GM23248 (cell line): ENCODE measurements at regions not wholly inside any gene's neighbourhood (a gene's known extent, or its start where the extent isn't known, plus 50 kb on each side); places are given as distances from the start of the nearest gene placed in this dataset.

Experiments
- DNase-seq: peaks from one replicate; pipeline ENCODE4 v3.0.0-alpha.2; 2015
- H2AFZ ChIP-seq: fragments of 200-600 bp; sonication (generic); 2 replicates; pipeline ENCODE4 v1.6.1; 2016; ENCODE audit warnings: antibody characterized with exemption
- H3F3A ChIP-seq: fragments of 200-600 bp; sonication (generic); 2 replicates; pipeline ENCODE4 v1.6.1; 2016; ENCODE audit warnings: mild to moderate bottlenecking, antibody characterized with exemption, mixed run types; ENCODE audit not compliant: insufficient read depth
- H3K27ac ChIP-seq: fragments of 200-600 bp; sonication (generic); 2 replicates; pipeline ENCODE4 v1.5.1; 2016; ENCODE audit warnings: mild to moderate bottlenecking
- H3K27me3 ChIP-seq: fragments of 200-600 bp; sonication (generic); replicated peaks from 2 replicates; pipeline ENCODE4 v1.6.1; 2016; ENCODE audit warnings: mild to moderate bottlenecking; ENCODE audit not compliant: insufficient read depth
- H3K36me3 ChIP-seq: fragments of 200-600 bp; sonication (generic); 2 replicates; pipeline ENCODE4 v1.6.1; 2016; ENCODE audit warnings: low read depth, mild to moderate bottlenecking
- H3K4me1 ChIP-seq: fragments of 200-600 bp; sonication (generic); 2 replicates; pipeline ENCODE4 v1.6.1; 2016; ENCODE audit warnings: mild to moderate bottlenecking; ENCODE audit not compliant: insufficient read depth
- H3K4me2 ChIP-seq: fragments of 200-600 bp; sonication (generic); one replicate; pipeline ENCODE4 v1.6.1; 2016; ENCODE audit warnings: mild to moderate bottlenecking; ENCODE audit not compliant: unreplicated experiment
- H3K4me3 ChIP-seq: fragments of 200-600 bp; sonication (generic); 2 replicates; pipeline ENCODE4 v1.5.1; 2016; ENCODE audit warnings: mild to moderate bottlenecking
- H3K79me2 ChIP-seq: fragments of 200-600 bp; sonication (generic); 2 replicates; pipeline ENCODE4 v1.6.1; 2016; ENCODE audit warnings: mild to moderate bottlenecking; ENCODE audit not compliant: insufficient read depth
- H3K9ac ChIP-seq: fragments of 200-600 bp; sonication (generic); 2 replicates; pipeline ENCODE4 v1.6.1; 2016; ENCODE audit warnings: mild to moderate bottlenecking
- H3K9me2 ChIP-seq: fragments of 200-600 bp; sonication (generic); 2 replicates; pipeline ENCODE4 v1.6.1; 2016; ENCODE audit warnings: mixed run types, mild to moderate bottlenecking, moderate library complexity; ENCODE audit not compliant: insufficient read depth
- H3K9me3 ChIP-seq: fragments of 200-600 bp; sonication (generic); one replicate; pipeline ENCODE4 v1.6.1; 2017; ENCODE audit warnings: low read depth
- H4K20me1 ChIP-seq: fragments of 200-600 bp; sonication (generic); 2 replicates; pipeline ENCODE4 v1.6.0; 2016; ENCODE audit not compliant: insufficient read depth
- EZH2 ChIP-seq: fragments of 200-600 bp; sonication (generic); IDR thresholded peaks from 2 replicates; pipeline ENCODE4 v1.6.1; 2018; ENCODE audit warnings: antibody characterized with exemption, mild to moderate bottlenecking; ENCODE audit not compliant: insufficient read depth, poor library complexity, severe bottlenecking
- EZH2phosphoT487 ChIP-seq: fragments of 200-600 bp; sonication (generic); IDR thresholded peaks from 2 replicates; pipeline ENCODE4 v1.6.1; 2018; ENCODE audit warnings: antibody characterized with exemption, moderate library complexity, mild to moderate bottlenecking, low read depth; ENCODE audit not compliant: insufficient read depth
- WGBS, 2 experiments: methylation state at CpG; one replicate each; pipeline ENCODE4 v1.1.6; 2015 to 2017; ENCODE audit warnings: low lambda C conversion rate in 2 of 2, low coverage in 1 of 2; ENCODE audit errors: missing lambda C conversion rate in 2 of 2; 5-methylcytosine and 5-hydroxymethylcytosine counted together
- in situ Hi-C: fragments of 300-500 bp; cut with MboI; formaldehyde crosslinking; loops from 2 replicates; pipeline ENCODE4 v1.15.0; 2020

GRCh38 chr13:107078229-107078765 lies 510.4 kb upstream of the ARGLU1 start:
- 36 to 41% methylated on average over 6 of the region's 6 CpGs for WGBS, 2 experiments
- H3K27ac ChIP-seq = no peak overlapping the region
- TF ChIP-seq EZH2phosphoT487 = no peak
- TF ChIP-seq EZH2 = no peak

GRCh38 chr13:107076801-107077200 lies 508.9 kb upstream of the ARGLU1 start:
- H4K20me1 ChIP-seq = no peaks in the 10 kb centered on the region
- no peaks in the 10 kb centered on the region for H3K79me2 ChIP-seq
- TF ChIP-seq EZH2phosphoT487 (no peak), EZH2 (no peak)
- H3K4me2 ChIP-seq = no peak overlapping the region
- 12 to 20% methylated on average over 3 of the region's 3 CpGs for WGBS, 2 experiments
- no peaks in the 10 kb centered on the region for H3F3A ChIP-seq
- H3K4me1 ChIP-seq = no peaks in the 10 kb centered on the region
- H3K9me2 ChIP-seq = no peaks in the 10 kb centered on the region
- H3K4me3 ChIP-seq = no peak overlapping the region
- in situ Hi-C loops = no loop called here
- no peak overlapping the region for H2AFZ ChIP-seq
- no peak for DNase-seq
- no peak overlapping the region for H3K9ac ChIP-seq
- no peaks in the 10 kb centered on the region for H3K9me3 ChIP-seq
- no peaks in the 10 kb centered on the region for H3K36me3 ChIP-seq
- H3K27me3 ChIP-seq = no peaks in the 10 kb centered on the region
- H3K27ac ChIP-seq = no peak overlapping the region

More at GRCh38 chr13:107078229-107078765, 510.4 kb upstream of the ARGLU1 start:
- Histone ChIP-seq H3K9me3 (no peaks in the 10 kb centered on the region), H3K9ac (no peak overlapping the region), H2AFZ (no peak overlapping the region), H4K20me1 (no peaks in the 10 kb centered on the region), H3K27me3 (no peaks in the 10 kb centered on the region), H3K4me2 (no peak overlapping the region), H3K36me3 (no peaks in the 10 kb centered on the region), H3K9me2 (no peaks in the 10 kb centered on the region), H3K79me2 (no peaks in the 10 kb centered on the region), H3K4me3 (no peak overlapping the region), H3K4me1 (no peaks in the 10 kb centered on the region), H3F3A (no peaks in the 10 kb centered on the region)
- in situ Hi-C loops = no loop called here
- no peak for DNase-seq

- in situ Hi-C loops = no loop called here
- Histone ChIP-seq H3K4me1 (no peaks in the 10 kb centered on the region), H3K36me3 (no peaks in the 10 kb centered on the region), H3K27ac (no peak overlapping the region), H3K27me3 (no peaks in the 10 kb centered on the region), H3K9me2 (no peaks in the 10 kb centered on the region), H3K9me3 (no peaks in the 10 kb centered on the region), H4K20me1 (no peaks in the 10 kb centered on the region), H3F3A (no peaks in the 10 kb centered on the region), H3K4me3 (no peak overlapping the region), H3K9ac (no peak overlapping the region), H3K4me2 (no peak overlapping the region), H3K79me2 (no peaks in the 10 kb centered on the region), H2AFZ (no peak overlapping the region)
- no peak for DNase-seq
- no peak for TF ChIP-seq EZH2phosphoT487
- no peak for TF ChIP-seq EZH2
- 37 to 44% methylated on average over 6 of the region's 6 CpGs for WGBS, 2 experiments
These were observed 507.6 kb upstream of the ARGLU1 start for GRCh38 chr13:107075576-107075975.

GRCh38 chr13:107070792-107071191 lies 502.9 kb upstream of the ARGLU1 start:
- WGBS, 2 experiments = 44 to 48% methylated on average over 5 of the region's 5 CpGs
- no peak overlapping the region for H3K9ac ChIP-seq
- no peak for DNase-seq
- no peaks in the 10 kb centered on the region for H4K20me1 ChIP-seq
- no peaks in the 10 kb centered on the region for H3K9me3 ChIP-seq
- H3K27ac ChIP-seq = no peak overlapping the region
- no peak overlapping the region for H2AFZ ChIP-seq
- H3K36me3 ChIP-seq = no peaks in the 10 kb centered on the region
- H3K27me3 ChIP-seq = no peaks in the 10 kb centered on the region
- no peak overlapping the region for H3K4me2 ChIP-seq
- H3K4me1 ChIP-seq = no peaks in the 10 kb centered on the region
- no peak overlapping the region for H3K4me3 ChIP-seq
- H3K9me2 ChIP-seq = no peaks in the 10 kb centered on the region
- in situ Hi-C loops = no loop called here
- no peaks in the 10 kb centered on the region for H3K79me2 ChIP-seq
- no peaks in the 10 kb centered on the region for H3F3A ChIP-seq
- TF ChIP-seq EZH2phosphoT487 = no peak
- TF ChIP-seq EZH2 = no peak
